Inferior parietal cortex (tissue), 1 donor: ENCODE measurements at regions not wholly inside any gene's neighbourhood (a gene's known extent, or its start where the extent isn't known, plus 50 kb on each side); places are given as distances from the start of the nearest gene placed in this dataset.
"Not testable (repeated sequence)": the region's sequence is repeated elsewhere in the genome, so short reads cannot be mapped to it uniquely, and the experiment has no call there.

Experiments
- DNase-seq: peaks from one replicate; pipeline ENCODE4 v3.0.0-alpha.2; 2016; ENCODE audit errors: extremely low spot score

- no peak for DNase-seq
Measured at GRCh38 chr11:16536513-16536912, 180.2 kb upstream of the SOX6 start.

- DNase-seq: no peak
Measured at GRCh38 chr11:16528639-16529038, 172.3 kb upstream of the SOX6 start.

GRCh38 chr11:16527525-16528246, 171.3 kb upstream of the SOX6 start:
- DNase-seq: no peak

GRCh38 chr11:16526947-16527346, 170.6 kb upstream of the SOX6 start:
- no peak for DNase-seq

GRCh38 chr11:16520713-16521112, 164.4 kb upstream of the SOX6 start:
- not testable (repeated sequence) for DNase-seq

GRCh38 chr11:16512899-16513241, 156.5 kb upstream of the SOX6 start:
- DNase-seq: no peak

GRCh38 chr11:16512198-16512898, 156.0 kb upstream of the SOX6 start:
- no peak for DNase-seq

GRCh38 chr11:16511116-16512114, 155.1 kb upstream of the SOX6 start:
- no peak for DNase-seq

GRCh38 chr11:16505481-16505880, 149.1 kb upstream of the SOX6 start:
- DNase-seq: no peak

GRCh38 chr11:16503891-16504290, 147.5 kb upstream of the SOX6 start:
- not testable (repeated sequence) for DNase-seq

GRCh38 chr11:16494918-16495691, 138.8 kb upstream of the SOX6 start:
- DNase-seq: no peak

- no peak for DNase-seq
Measured at GRCh38 chr11:16484434-16484833, 128.1 kb upstream of the SOX6 start.

GRCh38 chr11:16474659-16475058, 118.3 kb upstream of the SOX6 start:
- no peak for DNase-seq

GRCh38 chr11:16469968-16470367, 113.6 kb upstream of the SOX6 start:
- DNase-seq: no peak

- DNase-seq: no peak
Measured at GRCh38 chr11:16468735-16469453, 112.5 kb upstream of the SOX6 start.

GRCh38 chr11:16460508-16460907, 104.2 kb upstream of the SOX6 start:
- no peak for DNase-seq

GRCh38 chr11:16456366-16456765, 100.0 kb upstream of the SOX6 start:
- DNase-seq: no peak

- no peak for DNase-seq
Measured at GRCh38 chr11:16454289-16454863, 98.0 kb upstream of the SOX6 start.

GRCh38 chr11:16448123-16448717, 91.9 kb upstream of the SOX6 start:
- DNase-seq: no peak

GRCh38 chr11:16441461-16441860, 85.1 kb upstream of the SOX6 start:
- DNase-seq: no peak
